Stimulated activated effector memory CD8-positive, alpha-beta T cell treated with anti-CD3 and anti-CD28 coated beads, Interleukin-12 subunit alpha, Interleukin-12 subunit beta, amount 100 ng/mL, for 72 hours (primary cell): ENCODE measurements at regions not wholly inside any gene's neighbourhood (a gene's known extent, or its start where the extent isn't known, plus 50 kb on each side); places are given as distances from the start of the nearest gene placed in this dataset.
A peak's percentile ranks its signal among the peaks of the same experiment; 100 is the strongest.

ENCODE experiments used
- ATAC-seq: fragments of 150-1000 bp; cut with Tn5 transposase; 2 replicates; pipeline ENCODE4 v1.10.0; 2021
- DNase-seq, 2 donors: peaks; one replicate each; pipeline ENCODE4 v3.0.0; 2021 to 2022; ENCODE audit warnings: low spot score in 2 of 2
- H3K27ac Mint-ChIP-seq: one replicate; pipeline ENCODE4 v1.8.0; 2022; ENCODE audit warnings: mild to moderate bottlenecking, mixed read lengths
- H3K36me3 Mint-ChIP-seq: one replicate; pipeline ENCODE4 v1.8.0; 2022; ENCODE audit warnings: mild to moderate bottlenecking, mixed read lengths
- H3K4me1 Mint-ChIP-seq: one replicate; pipeline ENCODE4 v1.8.0; 2022; ENCODE audit warnings: mixed read lengths
- H3K4me3 Mint-ChIP-seq: one replicate; pipeline ENCODE4 v1.8.0; 2022; ENCODE audit warnings: mild to moderate bottlenecking, mixed read lengths
- H3K9me3 Mint-ChIP-seq: one replicate; pipeline ENCODE4 v1.8.0; 2022; ENCODE audit warnings: mixed read lengths

- no peak overlapping the region for H3K4me3 Mint-ChIP-seq
- no peak for DNase-seq
- H3K36me3 Mint-ChIP-seq = no peaks in the 10 kb centered on the region
- H3K9me3 Mint-ChIP-seq = no peaks in the 10 kb centered on the region
- H3K4me1 Mint-ChIP-seq = no peaks in the 10 kb centered on the region
- no peak overlapping the region for H3K27ac Mint-ChIP-seq
- peak; percentile 40 for ATAC-seq
Observed at GRCh38 chr6:169950558-169950957, 199.1 kb downstream of the ERMARD start.

GRCh38 chr6:169949511-169950097 lies 198.2 kb downstream of the ERMARD start:
- Mint-ChIP-seq H3K9me3 (no peaks in the 10 kb centered on the region), H3K36me3 (no peaks in the 10 kb centered on the region), H3K4me1 (no peaks in the 10 kb centered on the region), H3K4me3 (no peak overlapping the region), H3K27ac (no peak overlapping the region)
- no peak for ATAC-seq
- no peak for DNase-seq

GRCh38 chr6:169946971-169947370 lies 195.5 kb downstream of the ERMARD start:
- no peak for ATAC-seq
- H3K27ac Mint-ChIP-seq = no peak overlapping the region

GRCh38 chr6:169945117-169945516 lies 193.7 kb downstream of the ERMARD start:
- ATAC-seq (no peak), DNase-seq (no peak)
- Mint-ChIP-seq H3K27ac (no peak overlapping the region), H3K36me3 (no peaks in the 10 kb centered on the region), H3K4me1 (no peaks in the 10 kb centered on the region), H3K4me3 (no peak overlapping the region), H3K9me3 (peaks cover 7% of the 10 kb centered on the region)

More at GRCh38 chr6:169946971-169947370, 195.5 kb downstream of the ERMARD start:
- Mint-ChIP-seq H3K4me3 (no peak overlapping the region), H3K36me3 (no peaks in the 10 kb centered on the region), H3K4me1 (no peaks in the 10 kb centered on the region), H3K9me3 (peaks cover 7% of the 10 kb centered on the region)
- DNase-seq = no peak

GRCh38 chr6:169944415-169944814 lies 193.0 kb downstream of the ERMARD start:
- ATAC-seq (no peak), DNase-seq (no peak)
- Mint-ChIP-seq H3K4me3 (no peak overlapping the region), H3K4me1 (no peaks in the 10 kb centered on the region), H3K36me3 (no peaks in the 10 kb centered on the region), H3K27ac (no peak overlapping the region), H3K9me3 (peaks cover 7% of the 10 kb centered on the region)

GRCh38 chr6:169944061-169944337 lies 192.6 kb downstream of the ERMARD start:
- H3K36me3 Mint-ChIP-seq = no peaks in the 10 kb centered on the region
- ATAC-seq (no peak), DNase-seq (no peak)
- H3K9me3 Mint-ChIP-seq = peaks cover 7% of the 10 kb centered on the region
- H3K4me3 Mint-ChIP-seq = no peak overlapping the region
- no peaks in the 10 kb centered on the region for H3K4me1 Mint-ChIP-seq
- H3K27ac Mint-ChIP-seq = no peak overlapping the region

GRCh38 chr6:169943241-169944060 lies 192.0 kb downstream of the ERMARD start:
- no peaks in the 10 kb centered on the region for H3K36me3 Mint-ChIP-seq
- no peaks in the 10 kb centered on the region for H3K4me1 Mint-ChIP-seq
- H3K27ac Mint-ChIP-seq = no peak overlapping the region
- peak; percentile 64 for ATAC-seq
- peaks cover 7% of the 10 kb centered on the region for H3K9me3 Mint-ChIP-seq
- DNase-seq = no peak
- H3K4me3 Mint-ChIP-seq = no peak overlapping the region

- Mint-ChIP-seq H3K9me3 (peaks cover 7% of the 10 kb centered on the region), H3K27ac (no peak overlapping the region), H3K4me3 (no peak overlapping the region), H3K4me1 (no peaks in the 10 kb centered on the region), H3K36me3 (no peaks in the 10 kb centered on the region)
- DNase-seq = no peak
- no peak for ATAC-seq
Observed at GRCh38 chr6:169942173-169942572, 190.8 kb downstream of the ERMARD start.

GRCh38 chr6:169940481-169941271 lies 189.3 kb downstream of the ERMARD start:
- H3K4me1 Mint-ChIP-seq = no peaks in the 10 kb centered on the region
- H3K27ac Mint-ChIP-seq = no peak overlapping the region
- no peak for ATAC-seq
- no peak overlapping the region for H3K4me3 Mint-ChIP-seq
- H3K9me3 Mint-ChIP-seq = peaks cover 7% of the 10 kb centered on the region
- DNase-seq = no peak
- no peaks in the 10 kb centered on the region for H3K36me3 Mint-ChIP-seq

GRCh38 chr6:169939554-169940164 lies 188.2 kb downstream of the ERMARD start:
- Mint-ChIP-seq H3K27ac (no peak overlapping the region), H3K9me3 (peaks cover 7% of the 10 kb centered on the region), H3K4me3 (no peak overlapping the region), H3K4me1 (no peaks in the 10 kb centered on the region), H3K36me3 (no peaks in the 10 kb centered on the region)
- no peak for ATAC-seq
- DNase-seq = no peak

GRCh38 chr6:169938731-169939130 lies 187.3 kb downstream of the ERMARD start:
- Mint-ChIP-seq H3K9me3 (peaks cover under 1% of the 10 kb centered on the region), H3K4me1 (no peaks in the 10 kb centered on the region), H3K27ac (no peak overlapping the region), H3K36me3 (no peaks in the 10 kb centered on the region), H3K4me3 (no peak overlapping the region)
- no peak for ATAC-seq
- no peak for DNase-seq

GRCh38 chr6:169938262-169938701 lies 186.9 kb downstream of the ERMARD start:
- no peaks in the 10 kb centered on the region for H3K4me1 Mint-ChIP-seq
- no peak overlapping the region for H3K4me3 Mint-ChIP-seq
- no peaks in the 10 kb centered on the region for H3K9me3 Mint-ChIP-seq
- DNase-seq (no peak), ATAC-seq (no peak)
- no peak overlapping the region for H3K27ac Mint-ChIP-seq
- no peaks in the 10 kb centered on the region for H3K36me3 Mint-ChIP-seq

- ATAC-seq (no peak), DNase-seq (no peak)
- H3K4me3 Mint-ChIP-seq = no peak overlapping the region
- H3K36me3 Mint-ChIP-seq = no peaks in the 10 kb centered on the region
- H3K27ac Mint-ChIP-seq = no peak overlapping the region
- H3K9me3 Mint-ChIP-seq = no peaks in the 10 kb centered on the region
- no peaks in the 10 kb centered on the region for H3K4me1 Mint-ChIP-seq
Observed at GRCh38 chr6:169937389-169938261, 186.2 kb downstream of the ERMARD start.

- Mint-ChIP-seq H3K36me3 (no peaks in the 10 kb centered on the region), H3K9me3 (no peaks in the 10 kb centered on the region)
Observed at GRCh38 chr6:169936355-169936975, 185.0 kb downstream of the ERMARD start.

More at GRCh38 chr6:169936355-169936975, 185.0 kb downstream of the ERMARD start:
- Mint-ChIP-seq H3K4me3 (no peak overlapping the region), H3K27ac (no peak overlapping the region), H3K4me1 (no peaks in the 10 kb centered on the region)
- ATAC-seq (no peak), DNase-seq (no peak)
